ENCODE measurements at regions not wholly inside any gene's neighbourhood (a gene's known extent, or its start where the extent isn't known, plus 50 kb on each side); places are given as distances from the start of the nearest gene placed in this dataset.
A peak's percentile ranks its signal among the peaks of the same experiment; 100 is the strongest.

- DNase-seq (ENCODE audit: low read depth): no peak
These were observed 1181.8 kb downstream of the SORCS1 start for GRCh38 chr10:105982735-105983134.

GRCh38 chr10:105981679-105982078 lies 1182.8 kb downstream of the SORCS1 start:
- no peak for DNase-seq (ENCODE audit: low read depth)

GRCh38 chr10:105974803-105975456 lies 1189.6 kb downstream of the SORCS1 start:
- peak; percentile 2 for DNase-seq (ENCODE audit: low read depth)

GRCh38 chr10:105973902-105974301 lies 1190.6 kb downstream of the SORCS1 start:
- DNase-seq (ENCODE audit: low read depth): no peak

GRCh38 chr10:105973360-105973759 lies 1191.1 kb downstream of the SORCS1 start:
- no peak for DNase-seq (ENCODE audit: low read depth)

GRCh38 chr10:105971460-105971859 lies 1193.0 kb downstream of the SORCS1 start:
- DNase-seq (ENCODE audit: low read depth): no peak

GRCh38 chr10:105969884-105970377 lies 1194.6 kb downstream of the SORCS1 start:
- DNase-seq (ENCODE audit: low read depth): no peak

GRCh38 chr10:105968666-105969065 lies 1195.8 kb downstream of the SORCS1 start:
- no peak for DNase-seq (ENCODE audit: low read depth)

- no peak for DNase-seq (ENCODE audit: low read depth)
These were observed 1197.2 kb downstream of the SORCS1 start for GRCh38 chr10:105967256-105967655.

- no peak for DNase-seq (ENCODE audit: low read depth)
These were observed 1199.4 kb downstream of the SORCS1 start for GRCh38 chr10:105965141-105965540.

GRCh38 chr10:105964009-105964408 lies 1200.5 kb downstream of the SORCS1 start:
- no peak for DNase-seq (ENCODE audit: low read depth)

- no peak for DNase-seq (ENCODE audit: low read depth)
These were observed 1201.1 kb downstream of the SORCS1 start for GRCh38 chr10:105963334-105963884.

GRCh38 chr10:105956550-105956949 lies 1208.0 kb downstream of the SORCS1 start:
- DNase-seq (ENCODE audit: low read depth): no peak

GRCh38 chr10:105953861-105954260 lies 1210.6 kb downstream of the SORCS1 start:
- no peak for DNase-seq (ENCODE audit: low read depth)

- DNase-seq (ENCODE audit: low read depth): no peak
These were observed 1211.5 kb downstream of the SORCS1 start for GRCh38 chr10:105953056-105953455.

GRCh38 chr10:105952153-105952552 lies 1212.4 kb downstream of the SORCS1 start:
- peak; percentile 74 for DNase-seq (ENCODE audit: low read depth)

GRCh38 chr10:105950410-105950809 lies 1214.1 kb downstream of the SORCS1 start:
- DNase-seq (ENCODE audit: low read depth): peak; percentile 54

GRCh38 chr10:105949721-105950120 lies 1214.8 kb downstream of the SORCS1 start:
- no peak for DNase-seq (ENCODE audit: low read depth)

GRCh38 chr10:105925045-105925785 lies 1239.3 kb downstream of the SORCS1 start:
- DNase-seq (ENCODE audit: low read depth): no peak

GRCh38 chr10:105921348-105921747 lies 1243.2 kb downstream of the SORCS1 start:
- no peak for DNase-seq (ENCODE audit: low read depth)

GRCh38 chr10:105914432-105914831 lies 1250.1 kb downstream of the SORCS1 start:
- DNase-seq (ENCODE audit: low read depth): no peak

GRCh38 chr10:105908701-105909100 lies 1255.8 kb downstream of the SORCS1 start:
- no peak for DNase-seq (ENCODE audit: low read depth)

GRCh38 chr10:105885495-105885894 lies 1244.4 kb downstream of the SORCS3 start:
- no peak for DNase-seq (ENCODE audit: low read depth)

Measured in iris pigment epithelial cell (primary cell).